H1 (cell line): ENCODE measurements at regions not wholly inside any gene's neighbourhood (a gene's known extent, or its start where the extent isn't known, plus 50 kb on each side); places are given as distances from the start of the nearest gene placed in this dataset.

ENCODE experiments used
- TF ChIP-seq, protein P1 (sequence below), 3 experiments: IDR thresholded peaks; 1 replicate in 2 of 3; 2 replicates in 1 of 3; pipeline versions ENCODE4 v1.5.1 to v1.6.1; 2011; ENCODE audit warnings: low read length in 3 of 3, mild to moderate bottlenecking in 3 of 3, inconsistent platforms in 2 of 3, low read depth in 1 of 3, moderate library complexity in 1 of 3; ENCODE audit not compliant: insufficient read depth in 1 of 3; ENCODE audit errors: control extremely low read depth in 1 of 3

DNA sequence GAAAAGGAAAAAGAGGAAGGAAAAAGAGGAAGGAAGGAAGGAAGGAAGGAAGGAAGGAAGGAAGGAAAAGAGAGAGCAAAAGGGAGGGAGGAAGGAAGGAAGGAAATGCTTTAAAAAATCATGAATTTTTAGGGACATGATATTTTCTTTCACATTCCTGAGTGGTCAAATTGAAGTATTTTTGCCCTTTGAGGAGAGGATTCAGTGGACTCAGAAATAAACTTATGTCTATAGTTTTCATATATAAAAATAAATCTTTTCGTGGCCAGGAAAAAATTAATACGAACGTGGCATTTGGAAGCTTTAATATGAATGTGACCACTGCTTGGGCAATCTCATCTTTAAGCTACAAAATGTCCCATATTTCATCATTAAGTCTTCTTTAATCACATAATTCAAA is 183.0 kb upstream of the TMCO5A start (continued):
- TF ChIP-seq, protein P1, sequence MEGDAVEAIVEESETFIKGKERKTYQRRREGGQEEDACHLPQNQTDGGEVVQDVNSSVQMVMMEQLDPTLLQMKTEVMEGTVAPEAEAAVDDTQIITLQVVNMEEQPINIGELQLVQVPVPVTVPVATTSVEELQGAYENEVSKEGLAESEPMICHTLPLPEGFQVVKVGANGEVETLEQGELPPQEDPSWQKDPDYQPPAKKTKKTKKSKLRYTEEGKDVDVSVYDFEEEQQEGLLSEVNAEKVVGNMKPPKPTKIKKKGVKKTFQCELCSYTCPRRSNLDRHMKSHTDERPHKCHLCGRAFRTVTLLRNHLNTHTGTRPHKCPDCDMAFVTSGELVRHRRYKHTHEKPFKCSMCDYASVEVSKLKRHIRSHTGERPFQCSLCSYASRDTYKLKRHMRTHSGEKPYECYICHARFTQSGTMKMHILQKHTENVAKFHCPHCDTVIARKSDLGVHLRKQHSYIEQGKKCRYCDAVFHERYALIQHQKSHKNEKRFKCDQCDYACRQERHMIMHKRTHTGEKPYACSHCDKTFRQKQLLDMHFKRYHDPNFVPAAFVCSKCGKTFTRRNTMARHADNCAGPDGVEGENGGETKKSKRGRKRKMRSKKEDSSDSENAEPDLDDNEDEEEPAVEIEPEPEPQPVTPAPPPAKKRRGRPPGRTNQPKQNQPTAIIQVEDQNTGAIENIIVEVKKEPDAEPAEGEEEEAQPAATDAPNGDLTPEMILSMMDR (IDR thresholded peaks at IDR 0.05; ENCODE audit: control extremely low read depth in 1 of 3, insufficient read depth in 1 of 3, low read depth in 1 of 3, low read length in 3 of 3), result no peak
- TF ChIP-seq, all 59 proteins: peak for 0
